ENCODE measurements at regions not wholly inside any gene's neighbourhood (a gene's known extent, or its start where the extent isn't known, plus 50 kb on each side); places are given as distances from the start of the nearest gene placed in this dataset.

- TF ChIP-seq NFIC (IDR thresholded peaks at IDR 0.05) (no peak), REST (IDR thresholded peaks at IDR 0.05; ENCODE audit: low read depth) (no peak), TAF1 (IDR thresholded peaks at IDR 0.05; ENCODE audit: low read depth) (no peak), USF1 (IDR thresholded peaks at IDR 0.05) (no peak)
Observed at GRCh38 chr9:1941989-1942388, 73.2 kb upstream of the SMARCA2 start.
